HG02623 (cell line): ENCODE measurements at regions not wholly inside any gene's neighbourhood (a gene's known extent, or its start where the extent isn't known, plus 50 kb on each side); places are given as distances from the start of the nearest gene placed in this dataset.

Source experiments
- ATAC-seq: cut with Tn5 transposase; IDR thresholded peaks from one replicate; pipeline ENCODE4 v1.9.1; 2021; ENCODE audit warnings: moderate library complexity; ENCODE audit not compliant: unreplicated experiment

- ATAC-seq = no peak
These were observed 50.4 kb upstream of the FGF16 start for GRCh38 chrX:77396781-77397180.
